Neural crest cell (in vitro differentiated cells): ENCODE measurements at regions not wholly inside any gene's neighbourhood (a gene's known extent, or its start where the extent isn't known, plus 50 kb on each side); places are given as distances from the start of the nearest gene placed in this dataset.

Source experiments
- DNase-seq: peaks from one replicate; pipeline ENCODE4 v3.0.0; 2021; ENCODE audit warnings: low read depth, mixed read lengths, low spot score
- H3K27ac Mint-ChIP-seq: one replicate; pipeline ENCODE4 v1.8.0; 2021; ENCODE audit warnings: mild to moderate bottlenecking, mixed read lengths; ENCODE audit not compliant: unreplicated experiment
- H3K27me3 Mint-ChIP-seq: 2 replicates; pipeline ENCODE4 v1.8.0; 2021; ENCODE audit warnings: low read depth, mild to moderate bottlenecking, mixed read lengths
- H3K36me3 Mint-ChIP-seq: 2 replicates; pipeline ENCODE4 v1.8.0; 2021; ENCODE audit warnings: low read depth, mild to moderate bottlenecking, mixed read lengths
- H3K4me1 Mint-ChIP-seq: 2 replicates; pipeline ENCODE4 v1.8.0; 2021; ENCODE audit warnings: mixed read lengths
- H3K4me3 Mint-ChIP-seq: one replicate; pipeline ENCODE4 v1.8.0; 2021; ENCODE audit warnings: mild to moderate bottlenecking, mixed read lengths
- H3K9me3 Mint-ChIP-seq: 2 replicates; pipeline ENCODE4 v1.8.0; 2021; ENCODE audit warnings: mixed read lengths
- TF ChIP-seq, protein P1 (sequence below): fragments of 200-600 bp; sonication (generic); conservative IDR thresholded peaks from 2 replicates; pipeline ENCODE4 v1.5.0; 2021; ENCODE audit warnings: antibody characterized with exemption, mild to moderate bottlenecking

DNA sequence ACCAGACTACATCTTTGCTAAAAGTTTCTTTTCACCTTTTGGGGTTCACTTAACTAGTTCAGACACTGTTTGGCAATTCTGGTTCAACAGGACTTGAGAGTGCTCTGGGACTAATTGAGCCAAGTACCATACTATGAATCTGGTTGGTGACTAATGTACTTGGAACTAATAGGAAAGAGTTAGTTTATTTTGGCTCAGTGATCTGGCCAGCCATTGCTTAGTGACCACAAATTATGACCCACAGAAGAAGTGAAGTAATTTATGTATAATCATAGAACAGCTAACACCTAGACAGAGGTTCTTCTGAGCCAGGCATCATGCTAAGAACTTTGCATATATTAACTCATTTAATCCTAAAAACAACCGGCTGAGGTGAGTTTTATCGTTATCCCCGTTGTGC lies 126.5 kb upstream of the JCAD start:
- TF ChIP-seq, protein P1, sequence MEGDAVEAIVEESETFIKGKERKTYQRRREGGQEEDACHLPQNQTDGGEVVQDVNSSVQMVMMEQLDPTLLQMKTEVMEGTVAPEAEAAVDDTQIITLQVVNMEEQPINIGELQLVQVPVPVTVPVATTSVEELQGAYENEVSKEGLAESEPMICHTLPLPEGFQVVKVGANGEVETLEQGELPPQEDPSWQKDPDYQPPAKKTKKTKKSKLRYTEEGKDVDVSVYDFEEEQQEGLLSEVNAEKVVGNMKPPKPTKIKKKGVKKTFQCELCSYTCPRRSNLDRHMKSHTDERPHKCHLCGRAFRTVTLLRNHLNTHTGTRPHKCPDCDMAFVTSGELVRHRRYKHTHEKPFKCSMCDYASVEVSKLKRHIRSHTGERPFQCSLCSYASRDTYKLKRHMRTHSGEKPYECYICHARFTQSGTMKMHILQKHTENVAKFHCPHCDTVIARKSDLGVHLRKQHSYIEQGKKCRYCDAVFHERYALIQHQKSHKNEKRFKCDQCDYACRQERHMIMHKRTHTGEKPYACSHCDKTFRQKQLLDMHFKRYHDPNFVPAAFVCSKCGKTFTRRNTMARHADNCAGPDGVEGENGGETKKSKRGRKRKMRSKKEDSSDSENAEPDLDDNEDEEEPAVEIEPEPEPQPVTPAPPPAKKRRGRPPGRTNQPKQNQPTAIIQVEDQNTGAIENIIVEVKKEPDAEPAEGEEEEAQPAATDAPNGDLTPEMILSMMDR: no peak
- H3K4me3 Mint-ChIP-seq: no peak overlapping the region
- peaks cover 26% of the 10 kb centered on the region for H3K4me1 Mint-ChIP-seq
- H3K36me3 Mint-ChIP-seq: peaks cover 1% of the 10 kb centered on the region
- H3K9me3 Mint-ChIP-seq: peaks cover 2% of the 10 kb centered on the region
- peaks cover 3% of the 10 kb centered on the region for H3K27me3 Mint-ChIP-seq
- no peak for DNase-seq
- H3K27ac Mint-ChIP-seq: no peak overlapping the region

- no peak for DNase-seq
- Mint-ChIP-seq H3K9me3 (no peaks in the 10 kb centered on the region), H3K4me1 (peaks cover 23% of the 10 kb centered on the region), H3K27ac (no peak overlapping the region), H3K4me3 (no peak overlapping the region), H3K36me3 (no peaks in the 10 kb centered on the region), H3K27me3 (peaks cover 3% of the 10 kb centered on the region)
- TF ChIP-seq, protein P1: no peak
Observed at GRCh38 chr10:30185341-30185740, 126.0 kb upstream of the JCAD start.

DNA sequence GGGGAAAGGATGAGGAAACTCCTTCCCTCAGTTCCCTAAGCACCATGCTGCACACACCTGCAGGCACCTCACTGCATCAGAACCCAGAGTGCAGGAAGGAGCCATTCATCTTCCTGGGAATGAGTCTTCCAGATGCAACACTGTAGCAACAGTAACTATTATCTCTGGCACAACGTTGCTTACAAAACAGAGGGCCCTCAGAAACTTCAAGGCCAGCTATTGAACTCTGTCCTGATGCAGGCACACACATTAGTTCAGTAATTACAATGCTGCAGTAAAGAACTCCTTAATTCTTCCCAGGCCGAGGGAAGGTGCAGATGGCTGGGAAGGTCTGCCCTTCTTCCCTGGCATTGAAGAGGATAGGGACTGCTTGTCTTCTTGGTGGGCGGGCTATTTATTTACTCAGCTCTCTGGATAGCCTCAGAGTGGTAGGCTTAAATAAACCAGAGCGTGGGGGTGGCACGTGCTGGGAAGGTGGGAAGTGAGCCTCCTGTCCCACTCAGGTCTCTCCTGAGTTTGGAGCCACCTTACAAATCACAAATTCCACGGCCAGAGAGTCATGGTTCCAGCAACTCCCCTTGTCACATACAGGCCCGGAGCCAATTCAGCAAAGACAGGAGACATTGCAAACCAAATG lies 125.1 kb upstream of the JCAD start:
- no peak overlapping the region for H3K27ac Mint-ChIP-seq
- no peaks in the 10 kb centered on the region for H3K9me3 Mint-ChIP-seq
- H3K27me3 Mint-ChIP-seq: peaks cover 3% of the 10 kb centered on the region
- no peaks in the 10 kb centered on the region for H3K36me3 Mint-ChIP-seq
- H3K4me3 Mint-ChIP-seq: no peak overlapping the region
- H3K4me1 Mint-ChIP-seq: peaks cover 23% of the 10 kb centered on the region
- no peak for DNase-seq
- TF ChIP-seq, protein P1: no peak

- no peak for DNase-seq
- Mint-ChIP-seq H3K4me1 (peaks cover 17% of the 10 kb centered on the region), H3K36me3 (no peaks in the 10 kb centered on the region), H3K27ac (no peak overlapping the region), H3K4me3 (no peak overlapping the region), H3K27me3 (peaks cover 3% of the 10 kb centered on the region), H3K9me3 (no peaks in the 10 kb centered on the region)
- TF ChIP-seq, protein P1: no peak
Observed at GRCh38 chr10:30183055-30183402, 123.6 kb upstream of the JCAD start.

- H3K27ac Mint-ChIP-seq: no peak overlapping the region
- no peak for DNase-seq
- H3K27me3 Mint-ChIP-seq: peaks cover 3% of the 10 kb centered on the region
- TF ChIP-seq, protein P1: no peak
- H3K4me1 Mint-ChIP-seq: peaks cover 18% of the 10 kb centered on the region
- no peaks in the 10 kb centered on the region for H3K36me3 Mint-ChIP-seq
- H3K4me3 Mint-ChIP-seq: no peak overlapping the region
- no peaks in the 10 kb centered on the region for H3K9me3 Mint-ChIP-seq
Observed at GRCh38 chr10:30182191-30183054, 123.0 kb upstream of the JCAD start.
